SJCRH30 (cell line): ENCODE measurements at regions not wholly inside any gene's neighbourhood (a gene's known extent, or its start where the extent isn't known, plus 50 kb on each side); places are given as distances from the start of the nearest gene placed in this dataset.

Experiments used
- DNase-seq, 2 experiments: peaks; one replicate each; pipeline ENCODE4 v3.0.0-alpha.2; 2015 to 2020
- H3K27ac ChIP-seq: fragments of 250-450 bp; sonication (Bioruptor Pico); 2 replicates; pipeline ENCODE4 v1.5.1; 2020; ENCODE audit warnings: mild to moderate bottlenecking, moderate library complexity
- H3K27me3 ChIP-seq: fragments of 250-450 bp; sonication (Bioruptor Pico); 2 replicates; pipeline ENCODE4 v1.5.1; 2020; ENCODE audit warnings: mild to moderate bottlenecking, moderate library complexity
- H3K36me3 ChIP-seq: fragments of 250-450 bp; sonication (Bioruptor Pico); 2 replicates; pipeline ENCODE4 v1.5.1; 2020; ENCODE audit warnings: mild to moderate bottlenecking, moderate library complexity
- H3K4me1 ChIP-seq: fragments of 250-450 bp; sonication (Bioruptor Pico); 2 replicates; pipeline ENCODE4 v1.5.1; 2020; ENCODE audit warnings: mild to moderate bottlenecking, moderate library complexity
- H3K4me3 ChIP-seq: fragments of 250-450 bp; sonication (Bioruptor Pico); 2 replicates; pipeline ENCODE4 v1.5.1; 2020; ENCODE audit warnings: mild to moderate bottlenecking, moderate library complexity
- H3K9me3 ChIP-seq: fragments of 250-450 bp; sonication (Bioruptor Pico); replicated peaks from 2 replicates; pipeline ENCODE4 v1.5.1; 2020; ENCODE audit warnings: mild to moderate bottlenecking, moderate library complexity

DNA sequence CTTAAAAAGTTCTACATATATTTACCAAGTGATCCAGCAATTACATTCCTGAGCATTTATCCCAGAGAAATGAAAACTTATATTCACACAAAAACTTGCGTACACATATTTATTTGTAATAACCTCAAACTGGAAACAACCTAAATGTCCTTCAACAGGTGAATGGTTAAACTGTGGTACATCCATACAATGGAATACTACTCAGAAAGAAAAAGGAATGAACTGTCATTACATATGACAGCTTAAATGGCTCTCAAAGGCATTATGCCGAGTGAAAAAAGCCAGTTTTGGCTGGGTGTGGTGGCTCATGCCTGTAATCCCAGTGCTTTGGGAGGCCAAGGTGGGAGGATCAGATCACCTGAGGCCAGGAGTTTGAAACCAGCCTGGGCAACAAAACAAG lies 79.1 kb upstream of the DYNC1I2 start:
- Histone ChIP-seq H3K9me3 (no peaks in the 10 kb centered on the region), H3K4me1 (no peaks in the 10 kb centered on the region), H3K36me3 (no peaks in the 10 kb centered on the region), H3K4me3 (no peak overlapping the region), H3K27me3 (no peaks in the 10 kb centered on the region), H3K27ac (no peak overlapping the region)
- no peak for DNase-seq

DNA sequence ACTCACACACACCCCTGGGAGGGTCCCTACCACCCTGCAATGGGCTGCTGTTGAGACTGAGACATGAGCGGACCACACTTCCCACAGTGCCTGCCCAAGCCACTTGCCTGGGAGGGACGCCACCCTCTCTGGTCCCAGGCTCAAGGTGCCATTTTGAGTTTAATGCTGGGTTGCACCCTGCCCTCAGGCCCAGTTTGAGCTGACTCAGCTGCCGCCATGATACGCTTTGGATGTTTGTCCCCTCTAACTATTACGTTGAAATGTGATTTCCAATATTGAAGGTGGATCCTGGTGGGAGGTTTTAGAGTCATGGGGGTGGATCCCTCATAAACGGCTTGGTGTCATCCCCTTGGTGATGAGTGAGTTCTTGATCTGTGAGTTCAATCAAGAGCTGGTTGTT lies 76.4 kb upstream of the DYNC1I2 start:
- Histone ChIP-seq H3K36me3 (no peaks in the 10 kb centered on the region), H3K27me3 (no peaks in the 10 kb centered on the region), H3K4me1 (peaks cover 18% of the 10 kb centered on the region), H3K4me3 (no peak overlapping the region), H3K9me3 (peaks cover 3% of the 10 kb centered on the region; the same call in 1 of the 2 replicates), H3K27ac (no peak overlapping the region)
- DNase-seq, result no peak

DNA sequence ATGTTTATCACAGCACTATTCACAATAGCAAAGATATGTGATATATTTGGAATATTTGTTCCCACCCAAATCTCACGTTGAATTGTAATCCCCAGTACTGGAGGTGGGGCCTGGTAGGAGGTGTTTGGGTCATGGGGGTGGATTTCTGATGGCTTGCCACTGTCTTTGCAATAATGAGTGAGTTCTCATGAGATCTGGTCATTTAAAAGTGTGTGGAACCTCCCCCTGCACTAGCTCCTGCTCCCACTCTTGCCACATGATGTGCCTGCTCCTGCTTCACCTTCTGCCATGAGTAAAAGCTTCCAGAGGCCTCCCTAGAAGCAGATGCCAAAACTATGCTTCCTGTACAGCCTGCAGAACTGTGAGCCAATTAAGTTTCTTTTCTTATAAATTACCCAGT lies 72.2 kb upstream of the DYNC1I2 start:
- H3K4me3 ChIP-seq, result no peak overlapping the region
- no peaks in the 10 kb centered on the region for H3K36me3 ChIP-seq
- peak; percentile 71 for DNase-seq
- H3K9me3 ChIP-seq, result peaks cover 3% of the 10 kb centered on the region; the same call in 1 of the 2 replicates
- no peaks in the 10 kb centered on the region for H3K27me3 ChIP-seq
- peak overlapping the region; percentile 97 for H3K27ac ChIP-seq
- H3K4me1 ChIP-seq, result peaks cover 22% of the 10 kb centered on the region

DNA sequence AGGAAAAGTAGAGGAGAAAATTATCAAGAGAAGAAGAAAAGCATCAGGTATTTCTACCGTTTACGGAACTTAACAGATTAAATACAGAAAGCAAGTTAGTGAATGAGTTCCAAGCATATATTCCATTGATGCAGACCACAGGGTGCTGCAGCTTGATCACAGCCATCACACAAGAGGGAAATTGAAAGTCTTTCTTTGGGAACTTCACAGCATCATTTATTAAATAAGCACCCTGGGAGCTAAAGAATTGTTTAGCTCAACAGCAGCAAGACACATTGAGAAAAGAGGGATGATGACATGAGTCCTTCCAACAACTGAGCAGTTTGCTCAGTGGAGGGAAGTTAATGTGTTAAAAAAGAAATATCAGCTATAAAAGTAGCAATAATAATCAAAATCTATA lies 69.3 kb upstream of the DYNC1I2 start:
- H3K4me1 ChIP-seq, result peaks cover 22% of the 10 kb centered on the region
- DNase-seq, result no peak
- no peaks in the 10 kb centered on the region for H3K27me3 ChIP-seq
- peaks cover 3% of the 10 kb centered on the region; the same call in 1 of the 2 replicates for H3K9me3 ChIP-seq
- no peak overlapping the region for H3K4me3 ChIP-seq
- no peaks in the 10 kb centered on the region for H3K36me3 ChIP-seq
- H3K27ac ChIP-seq, result no peak overlapping the region

DNA sequence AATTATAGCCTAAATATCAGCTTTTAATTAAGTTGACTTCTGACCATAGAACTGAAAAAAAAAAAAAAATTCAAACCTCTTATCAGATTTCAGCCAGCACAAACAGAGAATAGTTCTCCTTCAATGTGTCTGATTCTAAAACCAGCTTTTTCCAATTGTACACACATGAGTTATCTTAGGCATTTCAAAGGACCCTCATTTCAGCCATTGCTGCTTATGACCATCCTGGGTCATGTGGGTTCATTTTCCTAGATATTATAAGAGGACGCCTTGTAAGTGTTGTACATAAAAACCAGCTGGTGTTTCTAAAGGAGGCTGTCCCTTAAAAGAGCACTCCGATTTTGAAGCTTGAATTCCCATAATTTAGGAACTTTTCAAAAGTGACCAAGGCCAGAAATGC lies 62.3 kb upstream of the DYNC1I2 start:
- no peak overlapping the region for H3K4me3 ChIP-seq
- no peaks in the 10 kb centered on the region for H3K36me3 ChIP-seq
- no peak for DNase-seq
- peaks cover 2% of the 10 kb centered on the region for H3K9me3 ChIP-seq
- H3K27ac ChIP-seq, result no peak overlapping the region
- H3K27me3 ChIP-seq, result no peaks in the 10 kb centered on the region
- no peaks in the 10 kb centered on the region for H3K4me1 ChIP-seq

DNA sequence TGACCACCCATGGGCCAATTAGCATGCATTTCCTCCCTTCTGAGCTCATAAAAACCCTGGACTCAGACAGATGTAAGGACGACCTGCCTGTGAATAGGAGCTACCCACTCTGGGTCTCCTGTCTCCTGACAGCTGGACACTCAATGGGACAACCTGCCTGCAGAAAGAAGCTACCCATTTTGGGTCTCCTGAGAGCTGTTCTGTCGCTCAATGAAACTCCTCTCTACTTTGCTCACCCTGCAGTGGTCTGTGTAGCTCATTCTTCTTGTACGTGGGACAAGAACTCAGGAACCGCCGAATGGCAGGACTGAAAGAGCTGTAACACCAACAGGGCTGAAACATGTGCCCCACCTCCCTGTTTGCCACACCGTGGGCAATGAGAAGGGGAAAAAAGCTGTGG lies 60.3 kb upstream of the DYNC1I2 start:
- no peaks in the 10 kb centered on the region for H3K27me3 ChIP-seq
- H3K27ac ChIP-seq, result no peak overlapping the region
- DNase-seq, result no peak
- no peaks in the 10 kb centered on the region for H3K36me3 ChIP-seq
- H3K4me3 ChIP-seq, result no peak overlapping the region
- H3K9me3 ChIP-seq, result peaks cover 12% of the 10 kb centered on the region
- H3K4me1 ChIP-seq, result no peaks in the 10 kb centered on the region

DNA sequence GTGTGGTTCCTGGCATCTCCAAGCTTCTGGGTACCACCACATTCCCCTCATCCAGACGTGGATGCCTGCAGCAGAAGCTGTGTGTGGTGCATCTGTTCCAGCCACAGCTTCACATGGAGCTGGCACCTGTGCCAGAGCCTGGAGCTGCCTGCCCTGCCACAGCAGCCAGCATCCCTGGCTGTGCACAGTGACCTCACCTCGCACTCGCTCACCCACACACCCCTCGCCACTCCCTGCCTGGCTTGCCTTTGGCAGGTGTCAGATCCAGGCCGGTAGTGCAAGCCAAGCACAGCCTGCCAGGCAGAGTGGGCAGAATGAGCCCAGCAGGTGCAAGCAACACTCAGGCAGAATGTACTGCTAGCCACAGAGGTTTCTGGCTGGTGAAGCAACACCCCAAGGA lies 59.9 kb upstream of the DYNC1I2 start:
- peaks cover 15% of the 10 kb centered on the region for H3K9me3 ChIP-seq
- no peaks in the 10 kb centered on the region for H3K4me1 ChIP-seq
- no peak overlapping the region for H3K27ac ChIP-seq
- H3K36me3 ChIP-seq, result no peaks in the 10 kb centered on the region
- no peak for DNase-seq
- no peaks in the 10 kb centered on the region for H3K27me3 ChIP-seq
- no peak overlapping the region for H3K4me3 ChIP-seq

DNA sequence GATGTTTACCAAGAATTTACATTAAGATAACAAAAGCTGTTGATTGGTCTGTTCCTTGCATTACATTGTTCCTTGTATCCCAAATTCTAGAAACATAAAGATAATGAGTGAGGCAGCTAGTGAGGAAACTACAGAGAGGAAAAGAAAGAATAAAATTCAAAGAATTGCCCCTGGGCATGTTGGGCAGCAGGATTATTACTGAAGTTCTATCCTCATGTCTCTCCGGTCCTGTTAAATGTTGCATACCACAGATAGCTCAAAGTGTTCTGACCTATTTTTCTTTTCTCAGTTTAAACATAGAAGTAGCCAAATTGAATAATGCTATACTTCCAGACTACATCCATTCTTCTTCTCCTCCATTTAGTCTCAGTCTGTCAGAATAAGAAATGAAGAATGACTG lies 58.2 kb upstream of the DYNC1I2 start:
- Histone ChIP-seq H3K4me3 (no peak overlapping the region), H3K27ac (no peak overlapping the region), H3K36me3 (no peaks in the 10 kb centered on the region), H3K4me1 (no peaks in the 10 kb centered on the region), H3K9me3 (peaks cover 16% of the 10 kb centered on the region), H3K27me3 (no peaks in the 10 kb centered on the region)
- no peak for DNase-seq

DNA sequence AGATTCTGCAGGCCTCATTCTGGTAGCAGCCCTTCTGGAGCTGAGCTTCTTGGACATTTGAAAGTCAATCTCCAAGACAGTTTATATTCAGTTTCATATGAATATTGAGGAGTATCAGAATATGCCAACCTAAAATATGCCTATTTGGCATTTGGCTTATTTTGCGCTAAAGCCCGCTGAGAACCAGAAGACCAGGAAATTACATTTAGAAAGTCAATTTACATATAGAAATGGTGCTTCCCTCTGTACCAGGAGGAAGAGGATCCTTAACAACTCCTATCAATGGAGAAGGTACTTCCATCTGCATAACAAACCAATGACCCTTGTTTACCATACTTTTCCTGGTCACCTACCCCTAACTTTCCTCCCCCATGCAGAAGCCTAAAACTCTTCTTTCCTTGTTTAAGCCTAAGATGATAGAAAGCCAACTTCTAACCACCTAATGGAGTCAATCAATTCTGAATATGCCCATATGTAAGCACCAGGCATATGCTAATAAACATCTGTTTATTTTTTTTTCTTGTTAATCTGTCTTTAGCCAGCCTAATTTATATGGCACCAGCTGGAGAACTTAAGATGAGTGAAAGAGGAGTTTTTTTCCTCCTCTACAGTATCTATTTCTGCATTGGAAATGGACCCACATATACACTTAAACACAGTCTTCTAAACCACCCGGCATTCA lies 57.0 kb upstream of the DYNC1I2 start:
- Histone ChIP-seq H3K36me3 (no peaks in the 10 kb centered on the region), H3K4me3 (no peak overlapping the region), H3K9me3 (peaks cover 16% of the 10 kb centered on the region), H3K27ac (no peak overlapping the region), H3K27me3 (no peaks in the 10 kb centered on the region), H3K4me1 (no peaks in the 10 kb centered on the region)
- DNase-seq, result no peak

DNA sequence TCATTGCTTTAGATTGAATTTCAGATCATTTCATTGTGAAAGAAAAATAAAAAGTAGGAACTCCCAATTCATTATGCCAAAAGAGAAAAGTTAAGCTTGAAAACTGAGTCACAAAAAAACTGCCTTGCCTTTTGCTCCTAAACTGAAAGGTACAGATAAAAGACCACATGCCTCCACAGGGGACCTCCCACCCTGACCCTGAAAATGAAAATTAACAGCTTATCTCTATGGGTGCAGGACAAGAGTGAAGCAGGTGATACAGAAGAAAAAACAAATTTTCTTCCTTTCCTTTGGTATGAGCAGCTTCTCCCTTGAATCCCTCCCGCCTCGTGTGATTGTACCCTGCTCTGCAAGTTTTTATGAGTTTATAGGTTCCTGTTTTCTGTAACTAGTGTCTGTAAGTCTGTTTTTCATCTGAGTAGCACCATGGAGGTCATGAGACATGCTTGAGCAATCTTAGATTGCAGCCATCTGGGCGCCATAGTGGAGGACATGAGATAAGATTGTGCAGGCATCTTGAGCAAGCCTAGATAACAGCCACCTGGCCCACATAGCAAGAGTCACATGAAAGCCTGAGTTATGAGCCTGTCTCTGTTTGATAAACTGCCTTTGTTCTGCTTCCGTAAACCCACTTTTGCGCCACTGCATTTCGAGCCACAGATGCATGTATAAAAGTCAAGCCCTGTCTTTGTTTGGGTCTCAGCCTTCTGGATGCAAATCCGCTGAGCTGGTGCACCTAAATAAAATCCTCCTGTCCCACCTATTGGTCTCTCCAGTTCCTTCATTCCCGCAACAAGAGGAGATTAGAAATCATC lies 56.2 kb upstream of the DYNC1I2 start:
- Histone ChIP-seq H3K9me3 (peaks cover 16% of the 10 kb centered on the region), H3K36me3 (no peaks in the 10 kb centered on the region), H3K27ac (no peak overlapping the region), H3K27me3 (no peaks in the 10 kb centered on the region), H3K4me1 (no peaks in the 10 kb centered on the region), H3K4me3 (no peak overlapping the region)
- DNase-seq, result no peak
